MM.1S (cell line): ENCODE measurements at regions not wholly inside any gene's neighbourhood (a gene's known extent, or its start where the extent isn't known, plus 50 kb on each side); places are given as distances from the start of the nearest gene placed in this dataset.

Experiments used
- DNase-seq: peaks from one replicate; pipeline ENCODE4 v3.0.0-alpha.2; 2015
- H2AFZ ChIP-seq: fragments of 300-600 bp; sonication (generic); 2 replicates; pipeline ENCODE4 v1.6.0; 2016; ENCODE audit warnings: antibody characterized with exemption, low read length
- H3F3A ChIP-seq: fragments of 300-600 bp; sonication (generic); 2 replicates; pipeline ENCODE4 v1.6.1; 2016; ENCODE audit warnings: mild to moderate bottlenecking, antibody characterized with exemption, low read length, moderate library complexity, mixed read lengths; ENCODE audit not compliant: insufficient read depth
- H3K27ac ChIP-seq: fragments of 300-600 bp; sonication (generic); 2 replicates; pipeline ENCODE4 v1.5.1; 2016; ENCODE audit warnings: mild to moderate bottlenecking, low read length
- H3K27me3 ChIP-seq: fragments of 300-600 bp; sonication (generic); replicated peaks from 2 replicates; pipeline ENCODE4 v1.6.0; 2016; ENCODE audit warnings: low read length; ENCODE audit not compliant: insufficient read depth
- H3K36me3 ChIP-seq: fragments of 300-600 bp; sonication (generic); replicated peaks from 2 replicates; pipeline ENCODE4 v1.6.1; 2016; ENCODE audit warnings: mild to moderate bottlenecking, low read length, mixed read lengths; ENCODE audit not compliant: insufficient read depth
- H3K4me1 ChIP-seq: fragments of 300-600 bp; sonication (generic); 2 replicates; pipeline ENCODE4 v1.6.1; 2016; ENCODE audit warnings: low read length, mixed read lengths
- H3K4me2 ChIP-seq: fragments of 300-600 bp; sonication (generic); 2 replicates; pipeline ENCODE4 v1.6.0; 2016; ENCODE audit warnings: low read depth, low read length
- H3K4me3 ChIP-seq: fragments of 300-600 bp; sonication (generic); 2 replicates; pipeline ENCODE4 v1.5.1; 2016; ENCODE audit warnings: low read length, mixed read lengths
- H3K79me2 ChIP-seq: fragments of 300-600 bp; sonication (generic); 2 replicates; pipeline ENCODE4 v1.6.1; 2016; ENCODE audit warnings: mixed run types, low read length, mixed read lengths
- H3K9ac ChIP-seq: fragments of 300-600 bp; sonication (generic); 2 replicates; pipeline ENCODE4 v1.6.1; 2016; ENCODE audit warnings: low read length, mixed read lengths
- H3K9me2 ChIP-seq: fragments of 300-600 bp; sonication (generic); replicated peaks from 2 replicates; pipeline ENCODE4 v1.6.1; 2016; ENCODE audit warnings: mild to moderate bottlenecking, low read length, mixed read lengths; ENCODE audit not compliant: insufficient read depth
- H3K9me3 ChIP-seq: fragments of 300-600 bp; sonication (generic); replicated peaks from 2 replicates; pipeline ENCODE4 v1.6.1; 2016; ENCODE audit warnings: mild to moderate bottlenecking, low read length, mixed read lengths; ENCODE audit not compliant: insufficient read depth
- H4K20me1 ChIP-seq: fragments of 300-600 bp; sonication (generic); 2 replicates; pipeline ENCODE4 v1.6.1; 2016; ENCODE audit warnings: mild to moderate bottlenecking, low read length, moderate library complexity, mixed read lengths; ENCODE audit not compliant: insufficient read depth
- CTCF ChIP-seq: fragments of 300-600 bp; sonication (generic); IDR thresholded peaks from 2 replicates; pipeline ENCODE4 v1.5.1; 2016; ENCODE audit warnings: antibody characterized with exemption, low read length, mixed read lengths
- EZH2 ChIP-seq: fragments of 300-600 bp; sonication (generic); optimal IDR thresholded peaks from 2 replicates; pipeline ENCODE3; 2017; ENCODE audit warnings: low read depth, mild to moderate bottlenecking, antibody characterized with exemption, low read length, mixed read lengths
- EZH2phosphoT487 ChIP-seq: fragments of 300-600 bp; sonication (generic); IDR thresholded peaks from 2 replicates; pipeline ENCODE4 v1.6.1; 2018; ENCODE audit warnings: antibody characterized with exemption, low read length

DNA sequence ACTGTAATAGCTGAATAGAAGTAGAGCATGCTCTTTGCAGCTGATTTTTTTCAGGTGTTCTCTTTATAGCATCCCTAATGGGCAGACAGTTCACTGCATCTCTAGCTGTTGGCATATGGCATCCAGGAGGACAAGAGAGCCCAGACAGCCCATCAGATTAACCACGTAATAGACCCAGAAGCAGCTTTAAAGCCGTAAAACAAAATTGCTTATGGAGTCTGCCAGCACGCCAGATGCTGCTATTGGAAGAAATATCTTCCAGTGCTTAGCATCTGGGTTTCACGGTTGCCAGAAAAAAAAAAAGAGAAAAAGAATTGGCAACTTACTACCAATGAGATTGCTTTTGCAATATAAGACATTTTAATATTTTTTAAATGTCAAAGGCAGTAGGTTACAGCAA lies 869.4 kb upstream of the NUDT12 start:
- Histone ChIP-seq H3K9me2 (no peaks in the 10 kb centered on the region), H3K36me3 (no peaks in the 10 kb centered on the region), H3K27me3 (no peaks in the 10 kb centered on the region), H3K9me3 (no peaks in the 10 kb centered on the region), H3K9ac (no peak overlapping the region), H2AFZ (no peak overlapping the region), H3K4me1 (no peaks in the 10 kb centered on the region), H3K4me3 (no peak overlapping the region), H3K27ac (no peak overlapping the region), H3K79me2 (no peaks in the 10 kb centered on the region), H3F3A (no peaks in the 10 kb centered on the region), H3K4me2 (no peak overlapping the region), H4K20me1 (no peaks in the 10 kb centered on the region)
- TF ChIP-seq EZH2 (no peak), CTCF (no peak), EZH2phosphoT487 (no peak)
- no peak for DNase-seq

- Histone ChIP-seq H3K9ac (no peak overlapping the region), H3K4me3 (no peak overlapping the region), H4K20me1 (no peaks in the 10 kb centered on the region), H3K27me3 (no peaks in the 10 kb centered on the region), H3K4me2 (no peak overlapping the region), H3K9me2 (no peaks in the 10 kb centered on the region), H3K9me3 (no peaks in the 10 kb centered on the region), H3K36me3 (no peaks in the 10 kb centered on the region), H3K27ac (no peak overlapping the region), H3F3A (no peaks in the 10 kb centered on the region), H3K79me2 (no peaks in the 10 kb centered on the region), H3K4me1 (no peaks in the 10 kb centered on the region), H2AFZ (no peak overlapping the region)
- TF ChIP-seq EZH2 = no peak
- TF ChIP-seq CTCF = no peak
- TF ChIP-seq EZH2phosphoT487 = no peak
- DNase-seq = no peak
Measured at GRCh38 chr5:104431002-104431620, 868.5 kb upstream of the NUDT12 start.

- no peak overlapping the region for H3K9ac ChIP-seq
- TF ChIP-seq CTCF = no peak
- no peak for TF ChIP-seq EZH2
- TF ChIP-seq EZH2phosphoT487 = no peak
- H3K27ac ChIP-seq = no peak overlapping the region
- no peaks in the 10 kb centered on the region for H3K27me3 ChIP-seq
- H3F3A ChIP-seq = no peaks in the 10 kb centered on the region
- H4K20me1 ChIP-seq = no peaks in the 10 kb centered on the region
- no peak overlapping the region for H2AFZ ChIP-seq
- no peak for DNase-seq
- H3K9me2 ChIP-seq = no peaks in the 10 kb centered on the region
- H3K79me2 ChIP-seq = no peaks in the 10 kb centered on the region
- no peak overlapping the region for H3K4me3 ChIP-seq
- no peaks in the 10 kb centered on the region for H3K4me1 ChIP-seq
- no peaks in the 10 kb centered on the region for H3K9me3 ChIP-seq
- H3K4me2 ChIP-seq = no peak overlapping the region
- no peaks in the 10 kb centered on the region for H3K36me3 ChIP-seq
Measured at GRCh38 chr5:104429911-104430310, 867.3 kb upstream of the NUDT12 start.
